ENCODE measurements at regions not wholly inside any gene's neighbourhood (a gene's known extent, or its start where the extent isn't known, plus 50 kb on each side); places are given as distances from the start of the nearest gene placed in this dataset.

- TF ChIP-seq KDM6A (CRISPR knock-in tag; IDR thresholded peaks at IDR 0.05; ENCODE audit: low read depth) (no peak), ASH2L (IDR thresholded peaks at IDR 0.05; ENCODE audit: insufficient read length, low read depth, low read length) (peak; percentile 22), ZBTB25 (CRISPR knock-in tag; IDR thresholded peaks at IDR 0.05) (no peak), RCOR2 (CRISPR knock-in tag; IDR thresholded peaks at IDR 0.05) (no peak), PHF5A (CRISPR knock-in tag; IDR thresholded peaks at IDR 0.05; ENCODE audit: low read depth, unreplicated experiment) (peak; percentile 46), KMT2A (CRISPR knock-in tag; IDR thresholded peaks at IDR 0.05) (no peak), ZNF710 (CRISPR knock-in tag; IDR thresholded peaks at IDR 0.05; ENCODE audit: borderline replicate concordance) (no peak), ZNF788 (CRISPR knock-in tag; IDR thresholded peaks at IDR 0.05; ENCODE audit: borderline replicate concordance) (no peak), PAX8 (CRISPR knock-in tag; IDR thresholded peaks at IDR 0.05; ENCODE audit: borderline replicate concordance) (no peak), ZNF766 (CRISPR knock-in tag; IDR thresholded peaks at IDR 0.05; ENCODE audit: borderline replicate concordance) (no peak), ZNF552 (CRISPR knock-in tag; IDR thresholded peaks at IDR 0.05; ENCODE audit: borderline replicate concordance) (no peak), ZNF512 (CRISPR knock-in tag; IDR thresholded peaks at IDR 0.05) (no peak), JUNB (CRISPR knock-in tag; IDR thresholded peaks at IDR 0.05; ENCODE audit: borderline replicate concordance) (no peak), ZKSCAN1 (IDR thresholded peaks at IDR 0.05; ENCODE audit: low read length) (no peak), SMAD9 (CRISPR knock-in tag; IDR thresholded peaks at IDR 0.05) (no peak), FUBP1 (CRISPR knock-in tag; IDR thresholded peaks at IDR 0.05; ENCODE audit: borderline replicate concordance) (no peak), DMTF1 (CRISPR knock-in tag; IDR thresholded peaks at IDR 0.05) (no peak), SIN3A (IDR thresholded peaks at IDR 0.05; ENCODE audit: borderline replicate concordance, low read depth, low read length) (no peak), E2F1 (CRISPR knock-in tag; IDR thresholded peaks at IDR 0.05) (no peak)
Observed at GRCh38 chr2:20506201-20506685, 59.4 kb downstream of the RHOB start (continued).

All from HepG2 (cell line).